ENCODE measurements at regions not wholly inside any gene's neighbourhood (a gene's known extent, or its start where the extent isn't known, plus 50 kb on each side); places are given as distances from the start of the nearest gene placed in this dataset.
A peak's percentile ranks its signal among the peaks of the same experiment; 100 is the strongest.

GRCh38 chr2:71747559-71747958, 294.2 kb downstream of the DYSF start:
- no peak overlapping the region for H3K27ac ChIP-seq (ENCODE audit: low read depth, low read length)
- H3K9ac ChIP-seq (replicated peaks in 1 of 4; ENCODE audit: extremely low read depth in 1 of 4, low read depth in 3 of 4, low read length in 3 of 4) = no peak overlapping the region; a peak in 1 of 7 replicates
- H3K27me3 ChIP-seq (replicated peaks in 1 of 4; ENCODE audit: control insufficient read depth in 3 of 4, extremely low read depth in 1 of 4, insufficient read depth in 3 of 4, low read length in 3 of 4) = no peaks in the 10 kb centered on the region
- no peak overlapping the region for H3K14ac ChIP-seq (ENCODE audit: insufficient read length)
- no peaks in the 10 kb centered on the region for H3K79me1 ChIP-seq (ENCODE audit: low read depth, low read length)
- no peak overlapping the region for H3K4me2 ChIP-seq (ENCODE audit: insufficient read depth in 1 of 2, low read depth in 2 of 2, low read length in 2 of 2)
- no peak for DNase-seq (ENCODE audit: low read depth in 1 of 2, low spot score in 2 of 2)
- no peak overlapping the region for H3K4ac ChIP-seq (replicated peaks; ENCODE audit: insufficient read length, low read depth, low read length)
- H3K18ac ChIP-seq (ENCODE audit: extremely low read depth, low read length) = no peak overlapping the region
- no peak overlapping the region for H2BK12ac ChIP-seq (ENCODE audit: low read depth, low read length)
- H2AK5ac ChIP-seq (ENCODE audit: low read depth, low read length) = no peak overlapping the region
- no peaks in the 10 kb centered on the region for H3K9me3 ChIP-seq (ENCODE audit: insufficient read depth in 2 of 2, low read depth in 1 of 2, low read length in 1 of 2)
- FAIRE-seq = no peak
- H3K56ac ChIP-seq (replicated peaks; ENCODE audit: insufficient read length, low read depth, low read length) = no peak overlapping the region
- WGBS, 2 experiments (ENCODE audit: extremely low coverage in 1 of 2, insufficient coverage in 1 of 2, insufficient read length in 1 of 2, insufficient replicate concordance in 2 of 2, low coverage in 1 of 2, low lambda C conversion rate in 2 of 2, missing lambda C conversion rate in 1 of 2) = 92% methylated on average over 4 of the region's 4 CpGs; no CpG with 5 or more reads in 1 of the 2 experiments
- TF ChIP-seq GTF2F1 (IDR thresholded peaks at IDR 0.05; ENCODE audit: borderline replicate concordance, low read depth, low read length) (no peak), SP1 (IDR thresholded peaks at IDR 0.05; ENCODE audit: low read depth, low read length) (no peak), BCL11A (IDR thresholded peaks at IDR 0.05; ENCODE audit: low read depth in 2 of 2, low read length in 2 of 2) (no peak), SUZ12 (IDR thresholded peaks at IDR 0.05; ENCODE audit: low read length) (no peak), RNF2 (IDR thresholded peaks at IDR 0.05; ENCODE audit: borderline replicate concordance, low read depth, low read length, missing control alignments, poor library complexity, severe bottlenecking) (no peak), SIN3A (conservative IDR thresholded peaks at IDR 0.05 in 1 of 2, IDR thresholded peaks at IDR 0.05 in 1 of 2; ENCODE audit: low read depth in 1 of 2, low read length in 2 of 2) (no peak), SIX5 (IDR thresholded peaks at IDR 0.05; ENCODE audit: low read depth, low read length) (no peak), NANOG (IDR thresholded peaks at IDR 0.05; ENCODE audit: insufficient read depth, low read depth, low read length, poor library complexity, severe bottlenecking) (no peak), CTBP2 (IDR thresholded peaks at IDR 0.05; ENCODE audit: borderline replicate concordance, insufficient read depth, insufficient read length, low read length) (no peak), KDM1A (IDR thresholded peaks at IDR 0.05; ENCODE audit: borderline replicate concordance, low read length) (no peak)
- CTCF ChIA-PET (ENCODE audit: partially characterized antibody) = interaction anchor here (0.7 to 1.9 kb wide), 5 partner anchors 13 to 200 kb away, joined by 3 to 7 read pairs (median 3); no protein-coding TSS in a partner anchor
- H2BK20ac ChIP-seq (ENCODE audit: low read length) = no peak overlapping the region
- no peak overlapping the region for H2BK15ac ChIP-seq (ENCODE audit: low read length)
- H2BK120ac ChIP-seq (replicated peaks; ENCODE audit: low read depth, low read length) = no peak overlapping the region
- 0 out of 2 replicates have a peak overlapping the region, but pooled peaks have one; percentile 28 for H2BK5ac ChIP-seq (ENCODE audit: low read depth, low read length)
- H3K79me2 ChIP-seq (ENCODE audit: control insufficient read depth in 1 of 2, insufficient read depth in 2 of 2, low read length in 2 of 2) = no peaks in the 10 kb centered on the region
- no peak overlapping the region for H3K4me3 ChIP-seq (ENCODE audit: extremely low read depth in 1 of 4, insufficient read depth in 2 of 4, low read depth in 3 of 4, low read length in 4 of 4)
- H2AFZ ChIP-seq (ENCODE audit: low read length) = no peak overlapping the region
- no peaks in the 10 kb centered on the region for H3K36me3 ChIP-seq (ENCODE audit: control insufficient read depth in 2 of 4, insufficient read depth in 4 of 4, low read length in 3 of 4)
- H3K23me2 ChIP-seq (ENCODE audit: low read depth, low read length) = no peaks in the 10 kb centered on the region; the same call in 1 of the 2 replicates
- H3K4me1 ChIP-seq (replicated peaks in 1 of 4; ENCODE audit: control insufficient read depth in 3 of 4, insufficient read depth in 4 of 4, low read length in 3 of 4) = peaks cover 0 to 3% (median 0%) of the 10 kb centered on the region in 4 experiments; a peak in 3 of 7 replicates
- H4K20me1 ChIP-seq (replicated peaks in 1 of 2; ENCODE audit: control insufficient read depth in 1 of 2, insufficient read depth in 2 of 2, low read length in 2 of 2) = no peaks in the 10 kb centered on the region
- H4K5ac ChIP-seq (ENCODE audit: insufficient read length, low read depth, low read length) = no peak overlapping the region
- no peak overlapping the region for H4K8ac ChIP-seq (ENCODE audit: extremely low read depth, insufficient read depth, low read length)
- no peak overlapping the region for H3K23ac ChIP-seq (ENCODE audit: insufficient read length)
- POLR2A ChIA-PET (ENCODE audit: partially characterized antibody) = no interaction called here
- no peak overlapping the region for H4K91ac ChIP-seq (replicated peaks; ENCODE audit: insufficient read length, low read length)
